HG02943 (cell line): ENCODE measurements at regions not wholly inside any gene's neighbourhood (a gene's known extent, or its start where the extent isn't known, plus 50 kb on each side); places are given as distances from the start of the nearest gene placed in this dataset.
"Not testable (repeated sequence)": the region's sequence is repeated elsewhere in the genome, so short reads cannot be mapped to it uniquely, and the experiment has no call there.

Source experiments
- ATAC-seq: cut with Tn5 transposase; IDR thresholded peaks from one replicate; pipeline ENCODE4 v1.9.1; 2021; ENCODE audit warnings: mild to moderate bottlenecking, low read depth, moderate library complexity; ENCODE audit not compliant: unreplicated experiment

DNA sequence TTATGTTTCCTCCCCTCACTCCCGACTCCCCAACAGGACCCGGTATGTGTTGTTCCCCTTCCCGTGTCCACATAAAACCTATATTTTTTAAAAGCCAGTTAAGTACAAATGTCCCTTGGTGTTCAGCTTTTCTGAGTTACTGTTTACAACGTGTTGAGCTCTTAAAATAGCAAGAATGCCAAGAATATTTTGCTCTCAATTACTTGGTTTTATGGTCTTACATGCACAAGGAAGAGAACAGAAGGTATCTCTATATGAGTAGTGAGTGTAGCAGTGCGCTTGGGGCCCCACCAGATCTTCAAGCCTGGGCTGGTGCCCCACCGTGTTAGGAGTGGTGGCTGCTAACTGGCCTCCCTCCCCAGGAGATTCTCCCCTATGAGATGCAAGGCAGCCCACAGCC lies 75.3 kb downstream of the RIN2 start:
- no peak for ATAC-seq

- ATAC-seq = no peak
Measured at GRCh38 chr20:19834287-19834686, 76.2 kb downstream of the RIN2 start.

DNA sequence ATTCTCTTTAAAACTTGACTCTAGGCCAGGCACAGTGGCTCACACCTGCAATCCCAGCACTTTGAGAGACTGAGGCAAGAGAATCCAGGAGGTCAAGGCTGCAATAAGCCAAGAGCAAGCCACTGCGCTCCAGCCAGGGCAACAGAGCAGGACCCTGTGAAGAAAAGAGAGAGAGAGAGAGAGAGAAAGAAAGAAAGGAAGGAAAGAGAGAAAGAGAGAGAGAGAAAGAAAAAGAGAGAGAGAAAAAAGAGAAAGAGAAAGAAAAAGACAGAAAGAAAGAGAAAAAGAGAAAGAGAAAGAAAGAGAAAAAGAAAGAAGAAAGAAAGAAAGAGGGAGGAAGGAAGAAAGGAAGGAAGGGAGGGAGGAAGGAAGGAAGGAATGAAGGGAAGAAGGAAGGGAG lies 76.7 kb downstream of the RIN2 start:
- ATAC-seq = no peak

GRCh38 chr20:19835533-19836222 lies 77.6 kb downstream of the RIN2 start:
- ATAC-seq = no peak

- no peak for ATAC-seq
Measured at GRCh38 chr20:19838468-19838867, 80.4 kb downstream of the RIN2 start.

DNA sequence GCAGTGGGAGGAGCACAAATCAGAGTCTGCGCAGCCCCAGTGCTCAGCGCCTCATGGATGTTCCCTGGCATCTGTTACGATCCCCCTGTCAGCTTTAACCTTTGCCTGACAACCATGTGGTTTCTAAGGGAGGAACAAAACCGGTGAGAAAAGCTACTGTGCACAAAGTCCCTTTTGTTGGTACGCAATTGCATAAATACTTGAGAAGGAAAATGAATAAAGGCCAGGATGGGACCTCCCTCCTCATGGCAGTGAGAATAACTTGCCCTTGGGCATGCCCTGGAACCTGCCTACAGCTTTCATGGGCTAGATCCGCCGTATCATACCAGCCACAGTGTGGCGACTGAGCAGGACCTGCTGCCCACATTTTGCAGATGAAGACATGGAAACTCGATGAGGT lies 81.0 kb downstream of the RIN2 start:
- ATAC-seq = no peak

DNA sequence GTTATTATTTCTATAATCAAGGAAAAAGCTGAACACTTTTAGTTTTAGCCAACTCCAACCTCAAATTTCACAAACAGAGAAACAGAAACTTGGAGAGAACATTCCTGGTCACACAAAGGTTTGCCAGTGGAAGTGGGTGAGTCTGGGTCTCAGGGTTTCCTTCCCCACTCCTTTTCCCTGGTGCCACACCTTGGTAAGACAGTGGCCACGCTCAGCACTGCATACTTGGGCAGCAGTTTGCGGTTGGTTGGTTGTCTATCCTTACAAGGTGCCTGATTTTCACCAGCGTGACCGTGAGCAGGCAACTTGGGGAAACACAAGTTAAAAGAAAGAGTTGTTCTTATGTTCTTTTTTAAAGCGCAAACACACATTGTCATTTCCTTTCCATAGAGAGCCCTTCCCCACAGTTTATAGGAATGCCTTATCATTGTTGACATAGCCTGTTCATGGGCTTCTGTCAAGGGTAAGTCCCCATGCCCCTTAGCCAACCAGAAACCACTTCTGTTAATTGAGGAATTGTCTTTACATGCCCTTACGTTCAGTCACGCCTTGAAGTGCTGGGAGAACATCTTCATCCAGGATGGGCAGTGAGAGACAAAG lies 82.2 kb downstream of the RIN2 start:
- no peak for ATAC-seq

- ATAC-seq = no peak
Measured at GRCh38 chr20:19841740-19842139, 83.7 kb downstream of the RIN2 start.

- ATAC-seq = not testable (repeated sequence)
Measured at GRCh38 chr20:19844850-19845249, 86.8 kb downstream of the RIN2 start.

GRCh38 chr20:19847383-19847782 lies 89.3 kb downstream of the RIN2 start:
- no peak for ATAC-seq

DNA sequence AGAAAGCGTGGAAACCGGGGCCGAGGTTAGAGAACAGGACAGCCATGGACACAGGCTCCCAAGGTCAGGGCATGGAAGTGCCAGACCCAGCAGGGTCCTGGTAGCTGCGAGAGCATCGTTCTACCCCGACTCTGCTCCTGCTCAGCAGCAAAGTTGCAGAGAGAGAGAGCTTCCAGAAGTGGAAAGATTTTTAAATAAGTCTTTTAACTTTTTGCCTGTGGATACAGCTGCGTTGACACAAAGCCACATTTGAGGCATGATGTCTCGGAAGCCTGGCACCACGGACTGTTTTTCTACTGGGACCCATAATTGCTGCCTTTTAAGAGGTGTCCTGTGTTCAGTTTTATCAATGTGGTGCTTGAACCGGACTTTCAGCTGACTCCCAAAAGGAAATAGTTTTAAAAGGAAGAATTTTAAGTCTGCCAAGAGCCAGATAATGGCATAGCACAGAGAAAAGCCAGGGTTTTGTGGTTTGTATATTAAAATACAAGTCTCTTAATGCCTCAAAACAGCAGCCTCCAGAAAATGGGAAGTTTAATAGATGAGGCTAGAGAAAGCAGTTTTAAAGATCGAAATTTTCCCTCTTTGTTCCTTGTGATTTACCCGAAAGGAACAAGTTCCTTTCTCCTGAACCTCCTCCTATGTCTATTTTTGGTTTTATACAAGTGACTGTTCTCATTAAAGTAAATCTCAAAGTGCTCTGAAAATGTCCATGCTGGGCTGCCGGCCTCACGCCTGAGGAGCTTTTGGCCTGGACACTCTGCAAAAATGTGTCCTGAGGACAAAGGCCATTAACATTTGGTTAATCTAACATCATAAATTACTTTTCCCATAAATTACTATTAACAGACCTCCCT lies 91.5 kb downstream of the RIN2 start:
- no peak for ATAC-seq

- ATAC-seq = no peak
Measured at GRCh38 chr20:19850198-19850533, 92.1 kb downstream of the RIN2 start.

- no peak for ATAC-seq
Measured at GRCh38 chr20:19851861-19852260, 93.8 kb downstream of the RIN2 start.

DNA sequence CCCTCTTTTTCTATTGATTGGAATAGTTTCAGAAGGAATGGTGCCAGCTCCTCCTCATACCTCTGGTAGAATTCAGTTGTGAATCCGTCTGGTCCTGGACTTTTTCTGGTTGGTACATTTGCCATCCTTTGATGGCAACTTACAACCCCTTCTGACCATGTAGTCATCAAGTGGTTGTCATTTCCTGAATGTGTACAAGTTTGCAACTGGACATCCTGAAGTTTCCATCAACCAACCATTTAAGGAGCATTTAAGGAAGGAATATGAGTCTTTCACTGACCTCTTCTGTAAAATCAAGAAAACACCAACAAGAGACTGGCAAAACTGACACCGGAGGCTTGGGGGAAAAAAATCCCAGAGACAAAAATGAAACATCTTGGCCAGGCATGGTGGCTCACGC lies 97.4 kb downstream of the RIN2 start:
- no peak for ATAC-seq

- no peak for ATAC-seq
Measured at GRCh38 chr20:19858466-19859371, 100.7 kb downstream of the RIN2 start.

GRCh38 chr20:19859444-19859843 lies 101.4 kb downstream of the RIN2 start:
- no peak for ATAC-seq

- ATAC-seq = no peak
Measured at GRCh38 chr20:19860737-19861136, 102.7 kb downstream of the RIN2 start.

DNA sequence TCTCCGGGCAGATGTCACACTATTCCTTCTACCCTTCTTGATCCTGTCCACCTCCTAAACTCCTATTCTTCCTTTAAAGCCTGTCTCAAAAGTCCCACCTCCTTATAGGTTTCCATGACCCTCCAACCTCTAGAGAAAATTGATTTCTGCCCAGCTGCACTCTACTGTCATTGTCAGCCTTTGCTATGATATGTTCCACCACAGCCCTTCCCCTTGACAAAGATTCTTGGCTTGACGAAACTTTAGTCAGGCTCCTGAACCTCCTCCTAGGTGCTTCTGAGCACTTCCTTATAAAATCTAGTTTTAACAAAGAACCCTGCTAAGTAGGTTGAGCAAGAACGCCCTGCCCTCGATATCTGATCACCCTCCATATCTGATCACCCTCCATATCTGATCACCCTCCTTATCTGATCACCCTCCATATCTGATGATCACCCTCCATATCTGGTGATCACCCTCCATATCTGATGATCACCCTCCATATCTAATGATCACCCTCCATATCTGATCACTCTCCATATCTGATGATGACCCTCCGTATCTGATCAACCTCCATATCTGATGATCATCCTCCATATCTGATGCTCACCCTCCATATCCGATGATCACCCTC lies 103.2 kb downstream of the RIN2 start:
- ATAC-seq = no peak

DNA sequence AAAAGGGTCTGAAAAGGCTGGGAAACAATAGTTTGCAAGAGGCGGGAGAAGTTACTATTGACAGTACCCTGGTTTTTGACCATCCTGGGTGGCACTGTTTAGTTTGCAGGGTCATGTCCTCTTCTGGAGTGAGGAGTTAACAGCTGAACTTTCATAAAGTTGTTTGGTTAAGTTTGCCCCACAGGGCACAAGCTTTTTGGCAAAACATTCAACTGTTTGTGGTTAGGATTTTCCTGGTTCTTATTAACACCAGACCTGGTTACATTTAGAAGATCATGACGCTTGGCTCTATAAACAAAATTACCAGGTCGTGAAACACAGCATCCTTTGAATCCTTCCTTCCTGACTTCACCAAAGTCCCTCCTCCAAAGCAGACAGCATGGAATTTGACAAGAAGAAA lies 106.1 kb downstream of the RIN2 start:
- ATAC-seq = no peak

- no peak for ATAC-seq
Measured at GRCh38 chr20:19866070-19866469, 108.0 kb downstream of the RIN2 start.
